PC-9 (cell line): ENCODE measurements at regions not wholly inside any gene's neighbourhood (a gene's known extent, or its start where the extent isn't known, plus 50 kb on each side); places are given as distances from the start of the nearest gene placed in this dataset.

ENCODE experiments used
- BruUV-seq: library from RNA; stranded (reverse); fragments of 400-500 nt; replicated peaks from 2 replicates; lab custom pipeline; 2021; lab: Mats Ljungman, UMichigan
- CTCF ChIA-PET: fragments of 300-600 bp; sonication (Branson Sonifier 250); formaldehyde crosslinking; loops from one replicate; lab custom pipeline; 2022; ENCODE audit warnings: antibody characterized with exemption; lab: Charles Lee
- POLR2A ChIA-PET: fragments of 300-600 bp; sonication (Branson Sonifier 250); formaldehyde crosslinking; loops from one replicate; lab custom pipeline; 2022; ENCODE audit warnings: antibody characterized with exemption; ENCODE audit not compliant: unreplicated experiment; lab: Charles Lee
- DNase-seq, 2 experiments: peaks; one replicate each; pipeline versions ENCODE4 v3.0.0 to v3.0.0-alpha.2; 2015 to 2022; ENCODE audit warnings: mixed read lengths in 1 of 2
- H2AFZ ChIP-seq: fragments of 200-600 bp; sonication (generic); 2 replicates; pipeline ENCODE4 v1.8.1; 2017; ENCODE audit warnings: antibody characterized with exemption
- H3F3A ChIP-seq: fragments of 200-600 bp; sonication (generic); 2 replicates; pipeline ENCODE4 v1.8.1; 2017; ENCODE audit warnings: antibody characterized with exemption, mild to moderate bottlenecking, low read depth; ENCODE audit not compliant: insufficient read depth
- H3K27ac ChIP-seq: fragments of 200-600 bp; sonication (generic); 2 replicates; pipeline ENCODE4 v1.6.1; 2016; ENCODE audit warnings: mixed run types
- H3K27me3 ChIP-seq: fragments of 200-600 bp; sonication (generic); 2 replicates; pipeline ENCODE4 v1.6.1; 2016; ENCODE audit warnings: low read depth, mixed run types; ENCODE audit not compliant: insufficient read depth
- H3K36me3 ChIP-seq: fragments of 200-600 bp; sonication (generic); 2 replicates; pipeline ENCODE4 v1.6.1; 2016; ENCODE audit warnings: low read depth, mixed run types
- H3K4me1 ChIP-seq: fragments of 200-600 bp; sonication (generic); replicated peaks from 2 replicates; pipeline ENCODE4 v1.6.1; 2016; ENCODE audit warnings: mixed run types; ENCODE audit not compliant: insufficient read depth
- H3K4me2 ChIP-seq: fragments of 200-600 bp; sonication (generic); 2 replicates; pipeline ENCODE4 v1.6.1; 2017; ENCODE audit warnings: mixed run types
- H3K4me3 ChIP-seq: fragments of 200-600 bp; sonication (generic); 2 replicates; pipeline ENCODE4 v1.6.1; 2016; ENCODE audit warnings: mixed run types
- H3K79me2 ChIP-seq: fragments of 200-600 bp; sonication (generic); 2 replicates; pipeline ENCODE4 v1.6.1; 2017; ENCODE audit warnings: low read depth, mixed run types
- H3K9me2 ChIP-seq: fragments of 200-600 bp; sonication (generic); 2 replicates; pipeline ENCODE4 v1.8.1; 2017; ENCODE audit warnings: mild to moderate bottlenecking; ENCODE audit not compliant: insufficient read depth
- H3K9me3 ChIP-seq: fragments of 200-600 bp; sonication (generic); 2 replicates; pipeline ENCODE4 v1.8.1; 2016; ENCODE audit warnings: low read depth; ENCODE audit not compliant: insufficient read depth
- H4K20me1 ChIP-seq: fragments of 200-600 bp; sonication (generic); 2 replicates; pipeline ENCODE4 v1.8.1; 2017; ENCODE audit not compliant: insufficient read depth
- EZH2 ChIP-seq: fragments of 200-600 bp; sonication (generic); IDR thresholded peaks from 2 replicates; pipeline ENCODE4 v1.8.0; 2017; ENCODE audit warnings: antibody characterized with exemption, low read depth
- intact Hi-C: fragments of 100-400 bp; cut with micrococcal nuclease; formaldehyde crosslinking; loops from one replicate; pipeline ENCODE4 v1.10.0; 2022; ENCODE audit not compliant: unreplicated experiment
- TF ChIP-seq, protein P1 (sequence below): fragments of 200-600 bp; sonication (generic); conservative IDR thresholded peaks from 2 replicates; pipeline ENCODE4 v1.6.1; 2017; ENCODE audit warnings: mixed run types, antibody characterized with exemption, mild to moderate bottlenecking, moderate library complexity

DNA sequence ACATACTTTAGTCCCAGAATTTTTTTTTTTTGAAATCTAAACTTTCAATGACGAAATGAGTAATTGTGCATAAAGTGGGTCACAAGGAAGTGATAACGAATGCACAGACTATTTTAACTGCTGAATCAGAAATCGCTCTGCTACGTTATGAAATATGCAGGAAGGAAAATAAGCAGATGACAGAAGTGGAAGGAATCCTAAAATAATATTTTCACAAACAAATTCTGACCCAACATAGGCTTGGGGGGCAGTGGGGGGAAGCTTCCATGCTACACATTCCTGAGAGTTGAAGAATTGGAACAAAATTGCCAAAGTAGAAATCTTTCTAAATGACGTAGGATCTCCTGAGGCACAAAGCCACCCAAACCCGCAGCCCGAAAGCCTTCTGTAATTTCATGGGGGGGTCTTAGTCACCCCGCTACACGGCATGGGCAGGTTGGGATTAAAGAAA lies 89.6 kb downstream of the ARF6 start:
- H3K79me2 ChIP-seq: no peaks in the 10 kb centered on the region
- TF ChIP-seq EZH2: no peak
- TF ChIP-seq, protein P1, sequence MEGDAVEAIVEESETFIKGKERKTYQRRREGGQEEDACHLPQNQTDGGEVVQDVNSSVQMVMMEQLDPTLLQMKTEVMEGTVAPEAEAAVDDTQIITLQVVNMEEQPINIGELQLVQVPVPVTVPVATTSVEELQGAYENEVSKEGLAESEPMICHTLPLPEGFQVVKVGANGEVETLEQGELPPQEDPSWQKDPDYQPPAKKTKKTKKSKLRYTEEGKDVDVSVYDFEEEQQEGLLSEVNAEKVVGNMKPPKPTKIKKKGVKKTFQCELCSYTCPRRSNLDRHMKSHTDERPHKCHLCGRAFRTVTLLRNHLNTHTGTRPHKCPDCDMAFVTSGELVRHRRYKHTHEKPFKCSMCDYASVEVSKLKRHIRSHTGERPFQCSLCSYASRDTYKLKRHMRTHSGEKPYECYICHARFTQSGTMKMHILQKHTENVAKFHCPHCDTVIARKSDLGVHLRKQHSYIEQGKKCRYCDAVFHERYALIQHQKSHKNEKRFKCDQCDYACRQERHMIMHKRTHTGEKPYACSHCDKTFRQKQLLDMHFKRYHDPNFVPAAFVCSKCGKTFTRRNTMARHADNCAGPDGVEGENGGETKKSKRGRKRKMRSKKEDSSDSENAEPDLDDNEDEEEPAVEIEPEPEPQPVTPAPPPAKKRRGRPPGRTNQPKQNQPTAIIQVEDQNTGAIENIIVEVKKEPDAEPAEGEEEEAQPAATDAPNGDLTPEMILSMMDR: no peak
- POLR2A ChIA-PET: no interaction called here
- intact Hi-C loops: no loop called here
- H3F3A ChIP-seq: peaks cover 34% of the 10 kb centered on the region
- H2AFZ ChIP-seq: peak overlapping the region; percentile 53; the same call in 1 of the 2 replicates
- H3K27me3 ChIP-seq: no peaks in the 10 kb centered on the region
- H3K4me2 ChIP-seq: peak overlapping the region; percentile 75
- no peaks in the 10 kb centered on the region for H4K20me1 ChIP-seq
- no TSS peak for BruUV-seq
- peaks cover 57% of the 10 kb centered on the region for H3K4me1 ChIP-seq
- H3K9me3 ChIP-seq: no peaks in the 10 kb centered on the region
- peak overlapping the region; percentile 93 for H3K27ac ChIP-seq
- CTCF ChIA-PET: no interaction called here
- no peaks in the 10 kb centered on the region for H3K36me3 ChIP-seq
- peak overlapping the region; percentile 49; the same call in 1 of the 2 replicates for H3K4me3 ChIP-seq
- H3K9me2 ChIP-seq: no peaks in the 10 kb centered on the region
- peak in 1 of 2 experiments; percentile 93 for DNase-seq

DNA sequence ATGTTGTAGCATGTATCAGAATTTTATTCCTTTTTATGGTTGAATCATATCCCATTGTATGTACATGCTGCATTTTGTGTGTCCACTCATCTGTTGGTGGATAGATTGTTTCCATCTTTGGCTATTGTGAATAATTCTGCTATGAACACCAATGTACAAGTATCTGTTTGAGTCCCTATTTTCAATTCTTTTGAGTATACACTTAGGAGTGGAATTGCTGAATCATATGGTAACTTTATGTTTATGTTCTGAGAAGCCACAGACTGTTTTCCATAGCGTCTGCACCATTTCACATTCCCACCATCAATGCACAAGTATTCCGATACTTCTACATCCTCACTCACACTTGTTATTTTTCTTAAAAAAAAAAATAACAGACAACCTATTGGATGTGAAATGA lies 91.5 kb downstream of the ARF6 start:
- peaks cover 36% of the 10 kb centered on the region for H3F3A ChIP-seq
- H3K4me2 ChIP-seq: no peak overlapping the region
- H3K36me3 ChIP-seq: no peaks in the 10 kb centered on the region
- ChIA-PET CTCF (no interaction called here), POLR2A (no interaction called here)
- no peaks in the 10 kb centered on the region for H3K79me2 ChIP-seq
- H3K27ac ChIP-seq: no peak overlapping the region; the same call in 1 of the 2 replicates
- H3K4me3 ChIP-seq: no peak overlapping the region
- peaks cover 56% of the 10 kb centered on the region for H3K4me1 ChIP-seq
- no peak for TF ChIP-seq EZH2
- TF ChIP-seq, protein P1: no peak
- BruUV-seq: no TSS peak
- intact Hi-C loops: no loop called here
- H3K9me2 ChIP-seq: no peaks in the 10 kb centered on the region
- no peak overlapping the region for H2AFZ ChIP-seq
- no peak for DNase-seq
- no peaks in the 10 kb centered on the region for H3K9me3 ChIP-seq
- no peaks in the 10 kb centered on the region for H4K20me1 ChIP-seq
- no peaks in the 10 kb centered on the region for H3K27me3 ChIP-seq

DNA sequence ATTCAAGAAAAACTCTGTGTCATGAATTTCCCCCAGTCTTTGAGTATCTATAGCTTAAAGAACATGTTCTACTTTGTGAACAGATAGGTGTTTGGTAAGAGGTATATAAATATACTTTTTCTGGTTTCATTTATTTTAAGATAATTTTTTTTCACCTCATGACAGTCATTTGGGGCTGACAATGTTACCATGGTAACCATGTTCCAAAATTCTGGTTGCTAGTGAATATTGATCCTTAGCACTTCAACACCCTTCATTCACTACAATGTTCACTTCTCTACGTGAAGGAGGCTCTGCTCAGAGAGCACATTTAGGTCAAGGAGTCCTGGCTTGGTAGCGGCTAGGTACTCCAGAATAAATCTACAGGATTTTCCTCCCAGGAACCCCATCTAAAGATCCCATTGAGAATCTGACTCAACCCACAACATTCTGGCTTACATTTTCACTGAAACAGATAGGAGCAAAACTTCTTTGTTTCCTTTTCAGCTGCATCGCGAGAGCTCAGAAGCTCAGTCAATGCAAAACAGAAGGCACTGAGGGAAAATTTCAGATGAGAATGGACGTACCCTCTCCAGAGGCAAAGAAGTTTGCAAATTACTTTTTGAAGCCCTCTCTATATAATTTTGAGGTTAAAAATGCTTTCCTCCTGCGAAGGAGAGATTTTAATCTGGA lies 93.6 kb downstream of the ARF6 start:
- no TSS peak for BruUV-seq
- H3K4me1 ChIP-seq: peaks cover 62% of the 10 kb centered on the region
- POLR2A ChIA-PET: interaction anchor here (0.6 to 0.7 kb wide), 2 partner anchors 9 to 13 kb away, joined by 3 read pairs; no protein-coding TSS in a partner anchor
- peaks cover 36% of the 10 kb centered on the region for H3F3A ChIP-seq
- H3K79me2 ChIP-seq: no peaks in the 10 kb centered on the region
- H2AFZ ChIP-seq: peak overlapping the region; percentile 48; the same call in 1 of the 2 replicates
- peak overlapping the region; percentile 66 for H3K4me2 ChIP-seq
- no peaks in the 10 kb centered on the region for H3K9me3 ChIP-seq
- no peaks in the 10 kb centered on the region for H4K20me1 ChIP-seq
- intact Hi-C loops: no loop called here
- CTCF ChIA-PET: interaction anchor here (0.6 to 1.0 kb wide), 2 partner anchors 11 to 75 kb away, joined by 3 read pairs; no protein-coding TSS in a partner anchor
- H3K4me3 ChIP-seq: no peak overlapping the region
- no peaks in the 10 kb centered on the region for H3K36me3 ChIP-seq
- DNase-seq: no peak
- TF ChIP-seq, protein P1: no peak
- TF ChIP-seq EZH2: no peak
- peak overlapping the region; percentile 76 for H3K27ac ChIP-seq
- no peaks in the 10 kb centered on the region for H3K9me2 ChIP-seq
- H3K27me3 ChIP-seq: no peaks in the 10 kb centered on the region
